ENCODE measurements at regions not wholly inside any gene's neighbourhood (a gene's known extent, or its start where the extent isn't known, plus 50 kb on each side); places are given as distances from the start of the nearest gene placed in this dataset.

DNA sequence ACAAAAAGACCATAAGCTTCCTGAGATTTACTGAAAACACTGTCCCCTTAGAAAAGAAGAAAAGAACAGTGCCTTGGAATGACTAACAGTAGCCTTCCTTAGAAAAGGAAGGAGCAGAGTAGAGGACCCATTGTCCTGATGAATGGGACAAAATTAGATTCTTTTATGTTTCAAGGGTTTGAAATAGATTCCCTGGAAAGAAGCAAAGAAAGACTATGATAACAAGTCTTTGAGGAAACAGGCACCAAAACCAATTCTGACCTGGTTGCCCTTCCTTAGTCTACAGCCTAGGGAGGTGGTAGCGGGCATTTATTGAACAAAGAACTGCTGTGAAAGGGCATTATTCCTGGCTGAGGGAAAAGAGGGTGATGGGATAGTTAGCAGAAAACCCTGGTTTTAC lies 1024.8 kb downstream of the TBL1XR1 start:
- no peak overlapping the region for H2BK120ac ChIP-seq (ENCODE audit: low read depth, low read length, poor library complexity, severe bottlenecking)
- H4K91ac ChIP-seq (ENCODE audit: insufficient read length, low read depth, low read length), result no peak overlapping the region
- no peak overlapping the region for H4K8ac ChIP-seq (replicated peaks; ENCODE audit: insufficient read length, low read depth, low read length)
- H2AFZ ChIP-seq (ENCODE audit: low read length), result no peak overlapping the region
- H3K27me3 ChIP-seq (ENCODE audit: insufficient read depth, low read length), result no peaks in the 10 kb centered on the region
- no peaks in the 10 kb centered on the region for H3K79me2 ChIP-seq (ENCODE audit: insufficient read depth, low read length)
- H3K14ac ChIP-seq (ENCODE audit: insufficient read depth, low read length), result no peak overlapping the region
- H3K4me2 ChIP-seq (ENCODE audit: insufficient read depth, insufficient read length, low read length), result no peak overlapping the region
- no peak overlapping the region for H2BK12ac ChIP-seq (ENCODE audit: insufficient read length, low read depth, low read length)
- no peak overlapping the region for H2AK5ac ChIP-seq (ENCODE audit: insufficient read length, low read length)
- no peaks in the 10 kb centered on the region for H3K23me2 ChIP-seq (ENCODE audit: insufficient read length, low read depth, low read length, poor library complexity, severe bottlenecking)
- no peaks in the 10 kb centered on the region for H3K27me3 Mint-ChIP-seq (ENCODE audit: low read depth)
- H3K79me1 ChIP-seq (ENCODE audit: insufficient read depth, low read depth, low read length, poor library complexity, severe bottlenecking), result no peaks in the 10 kb centered on the region
- H3K4ac ChIP-seq (ENCODE audit: low read depth, low read length), result no peak overlapping the region
- no peak overlapping the region for H2BK5ac ChIP-seq (ENCODE audit: insufficient read length, low read length)
- no peak for DNase-seq
- no peak overlapping the region for H3T11ph ChIP-seq (ENCODE audit: low read length)
- no CpG with 5 or more reads among the region's 1 CpG for WGBS (ENCODE audit: extremely low coverage, insufficient read length, low lambda C conversion rate)
- no peak overlapping the region for H3K18ac ChIP-seq (ENCODE audit: insufficient read length, low read depth, low read length)
- H3K4me1 Mint-ChIP-seq, result peaks cover 18 to 21% of the 10 kb centered on the region in 2 experiments
- H3K9me3 Mint-ChIP-seq, result no peaks in the 10 kb centered on the region
- H3K27ac ChIP-seq (ENCODE audit: insufficient read length, low read depth, low read length), result no peak overlapping the region
- TF ChIP-seq, protein P1, sequence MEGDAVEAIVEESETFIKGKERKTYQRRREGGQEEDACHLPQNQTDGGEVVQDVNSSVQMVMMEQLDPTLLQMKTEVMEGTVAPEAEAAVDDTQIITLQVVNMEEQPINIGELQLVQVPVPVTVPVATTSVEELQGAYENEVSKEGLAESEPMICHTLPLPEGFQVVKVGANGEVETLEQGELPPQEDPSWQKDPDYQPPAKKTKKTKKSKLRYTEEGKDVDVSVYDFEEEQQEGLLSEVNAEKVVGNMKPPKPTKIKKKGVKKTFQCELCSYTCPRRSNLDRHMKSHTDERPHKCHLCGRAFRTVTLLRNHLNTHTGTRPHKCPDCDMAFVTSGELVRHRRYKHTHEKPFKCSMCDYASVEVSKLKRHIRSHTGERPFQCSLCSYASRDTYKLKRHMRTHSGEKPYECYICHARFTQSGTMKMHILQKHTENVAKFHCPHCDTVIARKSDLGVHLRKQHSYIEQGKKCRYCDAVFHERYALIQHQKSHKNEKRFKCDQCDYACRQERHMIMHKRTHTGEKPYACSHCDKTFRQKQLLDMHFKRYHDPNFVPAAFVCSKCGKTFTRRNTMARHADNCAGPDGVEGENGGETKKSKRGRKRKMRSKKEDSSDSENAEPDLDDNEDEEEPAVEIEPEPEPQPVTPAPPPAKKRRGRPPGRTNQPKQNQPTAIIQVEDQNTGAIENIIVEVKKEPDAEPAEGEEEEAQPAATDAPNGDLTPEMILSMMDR (conservative IDR thresholded peaks at IDR 0.05), result no peak
- no peak overlapping the region for H2BK15ac ChIP-seq (ENCODE audit: low read depth, low read length)
- peak overlapping the region in 1 of 3 experiments; percentile 30; a peak in 1 of 7 replicates for H3K27ac Mint-ChIP-seq
- no peak overlapping the region for H3K4me3 Mint-ChIP-seq
- no peaks in the 10 kb centered on the region for H3K9me3 ChIP-seq (ENCODE audit: control insufficient read depth, low read depth, low read length)
- no peaks in the 10 kb centered on the region; the same call in 1 of the 2 replicates for H3K4me1 ChIP-seq (ENCODE audit: insufficient read depth, low read length)
- no peak overlapping the region for H3K56ac ChIP-seq (ENCODE audit: insufficient read length, low read depth, low read length)
- no peak overlapping the region for H2BK20ac ChIP-seq (ENCODE audit: low read depth, low read length, poor library complexity, severe bottlenecking)
- no peaks in the 10 kb centered on the region for H3K36me3 Mint-ChIP-seq (ENCODE audit: insufficient read depth in 1 of 3, low read depth in 3 of 3)
- H4K5ac ChIP-seq (ENCODE audit: insufficient read length, low read depth, low read length), result no peak overlapping the region
- H3K9ac ChIP-seq (ENCODE audit: extremely low read depth, insufficient read length, low read length), result no peak overlapping the region
- H3K23ac ChIP-seq (ENCODE audit: insufficient read length, low read depth, low read length), result no peak overlapping the region
- no peaks in the 10 kb centered on the region for H4K20me1 ChIP-seq (ENCODE audit: control insufficient read depth, insufficient read depth, insufficient read length)

Data from H9 (cell line).